ENCODE measurements at regions not wholly inside any gene's neighbourhood (a gene's known extent, or its start where the extent isn't known, plus 50 kb on each side); places are given as distances from the start of the nearest gene placed in this dataset.

DNA sequence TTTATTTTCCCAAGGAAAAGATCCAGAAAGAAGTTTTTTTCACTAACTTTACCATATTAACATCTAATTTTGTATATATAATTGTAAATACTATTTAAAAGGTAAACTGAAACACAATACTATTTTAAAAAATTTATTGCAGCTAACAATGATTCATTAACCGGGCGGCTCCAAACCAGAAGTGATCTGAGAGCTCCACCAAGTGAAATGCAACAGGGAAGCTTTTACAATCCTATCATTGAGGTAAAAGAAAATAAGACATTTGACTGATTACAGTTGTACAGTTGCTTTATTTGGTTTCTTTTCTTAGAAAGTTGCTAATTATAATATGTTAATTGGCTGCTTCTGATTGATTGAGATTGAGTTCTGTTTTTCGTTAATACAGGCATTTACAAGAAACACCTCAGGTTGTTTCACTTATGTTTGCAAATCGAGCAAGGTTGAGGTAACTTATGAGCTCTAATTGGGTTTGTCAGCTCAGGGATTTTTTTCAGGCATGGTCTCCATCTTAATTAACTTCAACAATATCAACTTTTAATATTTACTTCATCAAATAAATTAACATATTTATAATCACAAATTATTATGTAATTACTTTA, 220.2 kb upstream of the UGT8 start:
- TF ChIP-seq, protein P1, sequence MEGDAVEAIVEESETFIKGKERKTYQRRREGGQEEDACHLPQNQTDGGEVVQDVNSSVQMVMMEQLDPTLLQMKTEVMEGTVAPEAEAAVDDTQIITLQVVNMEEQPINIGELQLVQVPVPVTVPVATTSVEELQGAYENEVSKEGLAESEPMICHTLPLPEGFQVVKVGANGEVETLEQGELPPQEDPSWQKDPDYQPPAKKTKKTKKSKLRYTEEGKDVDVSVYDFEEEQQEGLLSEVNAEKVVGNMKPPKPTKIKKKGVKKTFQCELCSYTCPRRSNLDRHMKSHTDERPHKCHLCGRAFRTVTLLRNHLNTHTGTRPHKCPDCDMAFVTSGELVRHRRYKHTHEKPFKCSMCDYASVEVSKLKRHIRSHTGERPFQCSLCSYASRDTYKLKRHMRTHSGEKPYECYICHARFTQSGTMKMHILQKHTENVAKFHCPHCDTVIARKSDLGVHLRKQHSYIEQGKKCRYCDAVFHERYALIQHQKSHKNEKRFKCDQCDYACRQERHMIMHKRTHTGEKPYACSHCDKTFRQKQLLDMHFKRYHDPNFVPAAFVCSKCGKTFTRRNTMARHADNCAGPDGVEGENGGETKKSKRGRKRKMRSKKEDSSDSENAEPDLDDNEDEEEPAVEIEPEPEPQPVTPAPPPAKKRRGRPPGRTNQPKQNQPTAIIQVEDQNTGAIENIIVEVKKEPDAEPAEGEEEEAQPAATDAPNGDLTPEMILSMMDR (IDR thresholded peaks at IDR 0.05): no peak
- no peak for TF ChIP-seq POLR2A (IDR thresholded peaks at IDR 0.05)
- TF ChIP-seq POLR2AphosphoS5 (IDR thresholded peaks at IDR 0.05; ENCODE audit: insufficient read depth in 1 of 2, low read depth in 1 of 2): no peak

Data from vagina (tissue), 2 donors.